ENCODE measurements at regions not wholly inside any gene's neighbourhood (a gene's known extent, or its start where the extent isn't known, plus 50 kb on each side); places are given as distances from the start of the nearest gene placed in this dataset.

DNA sequence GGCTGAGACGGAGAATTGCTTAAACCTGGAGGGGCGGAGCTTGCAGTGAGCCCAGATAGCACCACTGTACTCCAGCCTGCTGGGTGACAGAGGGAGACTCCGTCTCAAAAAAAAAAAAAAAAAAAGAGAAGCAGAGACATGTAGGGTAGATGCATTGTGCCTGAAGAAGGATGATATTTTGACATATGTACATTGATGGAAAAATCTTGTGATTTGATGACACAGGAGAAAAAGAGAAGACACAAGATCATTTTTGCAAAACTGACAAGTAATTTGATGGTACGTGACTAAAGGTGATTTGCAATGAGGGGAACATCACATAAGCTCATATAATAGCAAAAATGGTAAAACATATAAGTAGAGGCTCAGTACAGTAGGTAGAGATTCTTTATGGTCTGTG, 340.1 kb upstream of the FSTL5 start:
- H3K27me3 ChIP-seq (ENCODE audit: control insufficient read depth in 4 of 4, insufficient read depth in 4 of 4, low read length in 3 of 4), result peaks cover 0 to 3% (median under 1%) of the 10 kb centered on the region in 4 donors
- 76% methylated on average over 4 of the region's 4 CpGs for WGBS
- TF ChIP-seq FOXA1 (IDR thresholded peaks at IDR 0.05) (no peak), RAD21 (IDR thresholded peaks at IDR 0.05) (no peak), EGR1 (IDR thresholded peaks at IDR 0.05; ENCODE audit: low read depth in 2 of 2) (no peak), HNF4G (IDR thresholded peaks at IDR 0.05) (no peak), ATF3 (IDR thresholded peaks at IDR 0.05) (no peak), HNF4A (conservative IDR thresholded peaks at IDR 0.05) (no peak), NR2F2 (IDR thresholded peaks at IDR 0.05) (no peak), RXRA (IDR thresholded peaks at IDR 0.05) (no peak), TAF1 (conservative IDR thresholded peaks at IDR 0.05) (no peak), GABPA (IDR thresholded peaks at IDR 0.05 in 1 of 2, conservative IDR thresholded peaks at IDR 0.05 in 1 of 2) (no peak), SP1 (IDR thresholded peaks at IDR 0.05) (no peak), YY1 (IDR thresholded peaks at IDR 0.05) (no peak), JUND (IDR thresholded peaks at IDR 0.05) (no peak)
- TF ChIP-seq, protein P1, sequence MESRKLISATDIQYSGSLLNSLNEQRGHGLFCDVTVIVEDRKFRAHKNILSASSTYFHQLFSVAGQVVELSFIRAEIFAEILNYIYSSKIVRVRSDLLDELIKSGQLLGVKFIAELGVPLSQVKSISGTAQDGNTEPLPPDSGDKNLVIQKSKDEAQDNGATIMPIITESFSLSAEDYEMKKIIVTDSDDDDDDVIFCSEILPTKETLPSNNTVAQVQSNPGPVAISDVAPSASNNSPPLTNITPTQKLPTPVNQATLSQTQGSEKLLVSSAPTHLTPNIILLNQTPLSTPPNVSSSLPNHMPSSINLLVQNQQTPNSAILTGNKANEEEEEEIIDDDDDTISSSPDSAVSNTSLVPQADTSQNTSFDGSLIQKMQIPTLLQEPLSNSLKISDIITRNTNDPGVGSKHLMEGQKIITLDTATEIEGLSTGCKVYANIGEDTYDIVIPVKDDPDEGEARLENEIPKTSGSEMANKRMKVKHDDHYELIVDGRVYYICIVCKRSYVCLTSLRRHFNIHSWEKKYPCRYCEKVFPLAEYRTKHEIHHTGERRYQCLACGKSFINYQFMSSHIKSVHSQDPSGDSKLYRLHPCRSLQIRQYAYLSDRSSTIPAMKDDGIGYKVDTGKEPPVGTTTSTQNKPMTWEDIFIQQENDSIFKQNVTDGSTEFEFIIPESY (IDR thresholded peaks at IDR 0.05), result no peak
- TF ChIP-seq, protein P2, sequence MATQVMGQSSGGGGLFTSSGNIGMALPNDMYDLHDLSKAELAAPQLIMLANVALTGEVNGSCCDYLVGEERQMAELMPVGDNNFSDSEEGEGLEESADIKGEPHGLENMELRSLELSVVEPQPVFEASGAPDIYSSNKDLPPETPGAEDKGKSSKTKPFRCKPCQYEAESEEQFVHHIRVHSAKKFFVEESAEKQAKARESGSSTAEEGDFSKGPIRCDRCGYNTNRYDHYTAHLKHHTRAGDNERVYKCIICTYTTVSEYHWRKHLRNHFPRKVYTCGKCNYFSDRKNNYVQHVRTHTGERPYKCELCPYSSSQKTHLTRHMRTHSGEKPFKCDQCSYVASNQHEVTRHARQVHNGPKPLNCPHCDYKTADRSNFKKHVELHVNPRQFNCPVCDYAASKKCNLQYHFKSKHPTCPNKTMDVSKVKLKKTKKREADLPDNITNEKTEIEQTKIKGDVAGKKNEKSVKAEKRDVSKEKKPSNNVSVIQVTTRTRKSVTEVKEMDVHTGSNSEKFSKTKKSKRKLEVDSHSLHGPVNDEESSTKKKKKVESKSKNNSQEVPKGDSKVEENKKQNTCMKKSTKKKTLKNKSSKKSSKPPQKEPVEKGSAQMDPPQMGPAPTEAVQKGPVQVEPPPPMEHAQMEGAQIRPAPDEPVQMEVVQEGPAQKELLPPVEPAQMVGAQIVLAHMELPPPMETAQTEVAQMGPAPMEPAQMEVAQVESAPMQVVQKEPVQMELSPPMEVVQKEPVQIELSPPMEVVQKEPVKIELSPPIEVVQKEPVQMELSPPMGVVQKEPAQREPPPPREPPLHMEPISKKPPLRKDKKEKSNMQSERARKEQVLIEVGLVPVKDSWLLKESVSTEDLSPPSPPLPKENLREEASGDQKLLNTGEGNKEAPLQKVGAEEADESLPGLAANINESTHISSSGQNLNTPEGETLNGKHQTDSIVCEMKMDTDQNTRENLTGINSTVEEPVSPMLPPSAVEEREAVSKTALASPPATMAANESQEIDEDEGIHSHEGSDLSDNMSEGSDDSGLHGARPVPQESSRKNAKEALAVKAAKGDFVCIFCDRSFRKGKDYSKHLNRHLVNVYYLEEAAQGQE (IDR thresholded peaks at IDR 0.05), result no peak
- TF ChIP-seq, protein P3, sequence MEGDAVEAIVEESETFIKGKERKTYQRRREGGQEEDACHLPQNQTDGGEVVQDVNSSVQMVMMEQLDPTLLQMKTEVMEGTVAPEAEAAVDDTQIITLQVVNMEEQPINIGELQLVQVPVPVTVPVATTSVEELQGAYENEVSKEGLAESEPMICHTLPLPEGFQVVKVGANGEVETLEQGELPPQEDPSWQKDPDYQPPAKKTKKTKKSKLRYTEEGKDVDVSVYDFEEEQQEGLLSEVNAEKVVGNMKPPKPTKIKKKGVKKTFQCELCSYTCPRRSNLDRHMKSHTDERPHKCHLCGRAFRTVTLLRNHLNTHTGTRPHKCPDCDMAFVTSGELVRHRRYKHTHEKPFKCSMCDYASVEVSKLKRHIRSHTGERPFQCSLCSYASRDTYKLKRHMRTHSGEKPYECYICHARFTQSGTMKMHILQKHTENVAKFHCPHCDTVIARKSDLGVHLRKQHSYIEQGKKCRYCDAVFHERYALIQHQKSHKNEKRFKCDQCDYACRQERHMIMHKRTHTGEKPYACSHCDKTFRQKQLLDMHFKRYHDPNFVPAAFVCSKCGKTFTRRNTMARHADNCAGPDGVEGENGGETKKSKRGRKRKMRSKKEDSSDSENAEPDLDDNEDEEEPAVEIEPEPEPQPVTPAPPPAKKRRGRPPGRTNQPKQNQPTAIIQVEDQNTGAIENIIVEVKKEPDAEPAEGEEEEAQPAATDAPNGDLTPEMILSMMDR (IDR thresholded peaks at IDR 0.05; ENCODE audit: low read depth, low read length, missing input control), result no peak

GRCh38 chr4:162502109-162502508, 338.3 kb upstream of the FSTL5 start:
- no peaks in the 10 kb centered on the region for H3K36me3 ChIP-seq (ENCODE audit: control insufficient read depth in 4 of 4, insufficient read depth in 3 of 4, low read depth in 1 of 4, low read length in 3 of 4)
- no peak overlapping the region for H3K9ac ChIP-seq (ENCODE audit: low read depth in 1 of 2, low read length in 2 of 2)
- H3K4me1 ChIP-seq (ENCODE audit: control insufficient read depth in 4 of 4, insufficient read depth in 4 of 4, low read length in 3 of 4), result peaks cover 0 to 6% (median 6%) of the 10 kb centered on the region in 4 donors
- H3K9me3 ChIP-seq (ENCODE audit: control insufficient read depth in 4 of 4, low read length in 3 of 4), result no peaks in the 10 kb centered on the region
- no peak for DNase-seq (ENCODE audit: low spot score)
- H3K27me3 ChIP-seq (ENCODE audit: control insufficient read depth in 4 of 4, insufficient read depth in 4 of 4, low read length in 3 of 4), result peaks cover 0 to 3% (median under 1%) of the 10 kb centered on the region in 4 donors
- H3K4me3 ChIP-seq (ENCODE audit: low read depth in 1 of 3, low read length in 3 of 3), result no peak overlapping the region
- no peak overlapping the region for H3K27ac ChIP-seq (ENCODE audit: low read depth in 1 of 2, low read length in 2 of 2)
- TF ChIP-seq NR2F2 (IDR thresholded peaks at IDR 0.05), result no peak
- no peak for TF ChIP-seq ATF3 (IDR thresholded peaks at IDR 0.05)
- TF ChIP-seq HNF4G (IDR thresholded peaks at IDR 0.05), result no peak
- TF ChIP-seq, protein P2 (IDR thresholded peaks at IDR 0.05), result no peak
- no peak for TF ChIP-seq FOXA2 (IDR thresholded peaks at IDR 0.05)
- TF ChIP-seq EGR1 (IDR thresholded peaks at IDR 0.05; ENCODE audit: low read depth in 2 of 2), result no peak
- TF ChIP-seq YY1 (IDR thresholded peaks at IDR 0.05), result no peak
- TF ChIP-seq TAF1 (conservative IDR thresholded peaks at IDR 0.05), result no peak
- no peak for TF ChIP-seq SP1 (IDR thresholded peaks at IDR 0.05)
- TF ChIP-seq HNF4A (conservative IDR thresholded peaks at IDR 0.05), result no peak
- TF ChIP-seq GABPA (IDR thresholded peaks at IDR 0.05 in 1 of 2, conservative IDR thresholded peaks at IDR 0.05 in 1 of 2), result no peak
- no peak for TF ChIP-seq FOXA1 (IDR thresholded peaks at IDR 0.05)
- no peak for TF ChIP-seq JUND (IDR thresholded peaks at IDR 0.05)
- TF ChIP-seq, protein P3 (IDR thresholded peaks at IDR 0.05; ENCODE audit: low read depth, low read length, missing input control), result no peak

More for the DNA sequence above, 340.1 kb upstream of the FSTL5 start:
- Histone ChIP-seq H3K4me1 (ENCODE audit: control insufficient read depth in 4 of 4, insufficient read depth in 4 of 4, low read length in 3 of 4) (no peaks in the 10 kb centered on the region), H3K27ac (ENCODE audit: low read depth in 1 of 2, low read length in 2 of 2) (no peak overlapping the region), H3K9ac (ENCODE audit: low read depth in 1 of 2, low read length in 2 of 2) (no peak overlapping the region), H3K9me3 (ENCODE audit: control insufficient read depth in 4 of 4, low read length in 3 of 4) (no peaks in the 10 kb centered on the region), H3K4me3 (ENCODE audit: low read depth in 1 of 3, low read length in 3 of 3) (no peak overlapping the region), H3K36me3 (ENCODE audit: control insufficient read depth in 4 of 4, insufficient read depth in 3 of 4, low read depth in 1 of 4, low read length in 3 of 4) (no peaks in the 10 kb centered on the region)
- no peak for DNase-seq (ENCODE audit: low spot score)

Measured in liver (tissue), 8 donors.